Astrocyte (in vitro differentiated cells and primary cell): ENCODE measurements at regions not wholly inside any gene's neighbourhood (a gene's known extent, or its start where the extent isn't known, plus 50 kb on each side); places are given as distances from the start of the nearest gene placed in this dataset.

Source experiments
- DNase-seq: peaks from one replicate; pipeline ENCODE4 v3.0.0-alpha.2; 2010; ENCODE audit warnings: low read depth
- FAIRE-seq: peaks from 2 replicates; lab custom pipeline; 2011; peaks lifted over from hg19 to GRCh38; lab: Jason Lieb, UNC
- H2AFZ ChIP-seq: 2 replicates; pipeline ENCODE4 v1.6.0; 2012; ENCODE audit warnings: low read depth, low read length, inconsistent platforms
- H3K27ac ChIP-seq: 2 replicates; pipeline ENCODE4 v1.5.1; 2011; ENCODE audit warnings: low read depth, low read length, inconsistent platforms
- H3K27me3 ChIP-seq: 2 replicates; pipeline ENCODE4 v1.6.0; 2011; ENCODE audit warnings: low read length, inconsistent platforms; ENCODE audit not compliant: insufficient read depth
- H3K36me3 ChIP-seq: 2 replicates; pipeline ENCODE4 v1.5.1; 2011; ENCODE audit warnings: low read length, inconsistent platforms; ENCODE audit not compliant: insufficient read depth
- H3K4me1 ChIP-seq: 2 replicates; pipeline ENCODE4 v1.5.1; 2011; ENCODE audit warnings: low read length, inconsistent platforms; ENCODE audit not compliant: insufficient read depth
- H3K4me2 ChIP-seq: 2 replicates; pipeline ENCODE4 v1.6.0; 2012; ENCODE audit warnings: low read length, inconsistent platforms
- H3K4me3 ChIP-seq: 2 replicates; pipeline ENCODE4 v1.5.1; 2011; ENCODE audit warnings: low read depth, mild to moderate bottlenecking, low read length, inconsistent platforms; ENCODE audit not compliant: insufficient read depth
- H3K79me2 ChIP-seq: 2 replicates; pipeline ENCODE4 v1.6.0; 2012; ENCODE audit warnings: mild to moderate bottlenecking, low read length, inconsistent platforms; ENCODE audit not compliant: insufficient read depth
- H3K9ac ChIP-seq: 2 replicates; pipeline ENCODE4 v1.6.0; 2012; ENCODE audit warnings: mild to moderate bottlenecking, low read length, inconsistent platforms
- H3K9me3 ChIP-seq: 2 replicates; pipeline ENCODE4 v1.5.1; 2012; ENCODE audit warnings: low read depth, mild to moderate bottlenecking, low read length, inconsistent platforms; ENCODE audit not compliant: insufficient read depth
- H4K20me1 ChIP-seq: 2 replicates; pipeline ENCODE4 v1.6.0; 2012; ENCODE audit warnings: low read length, inconsistent platforms; ENCODE audit not compliant: insufficient read depth
- H3K27ac Mint-ChIP-seq: one replicate; pipeline ENCODE4 v1.8.0; 2021; ENCODE audit warnings: mild to moderate bottlenecking, mixed read lengths; ENCODE audit not compliant: unreplicated experiment
- H3K27me3 Mint-ChIP-seq: one replicate; pipeline ENCODE4 v1.8.0; 2021; ENCODE audit warnings: low read depth, mixed read lengths; ENCODE audit not compliant: unreplicated experiment
- H3K36me3 Mint-ChIP-seq: one replicate; pipeline ENCODE4 v1.8.0; 2021; ENCODE audit warnings: low read depth, mixed read lengths; ENCODE audit not compliant: unreplicated experiment
- H3K4me1 Mint-ChIP-seq: one replicate; pipeline ENCODE4 v1.8.0; 2021; ENCODE audit warnings: low read depth, mixed read lengths; ENCODE audit not compliant: unreplicated experiment
- H3K4me3 Mint-ChIP-seq: one replicate; pipeline ENCODE4 v1.8.0; 2021; ENCODE audit warnings: mild to moderate bottlenecking, moderate library complexity, mixed read lengths; ENCODE audit not compliant: unreplicated experiment
- H3K9me3 Mint-ChIP-seq: one replicate; pipeline ENCODE4 v1.8.0; 2021; ENCODE audit warnings: mild to moderate bottlenecking, mixed read lengths; ENCODE audit not compliant: unreplicated experiment
- CTCF ChIP-seq: IDR thresholded peaks from 2 replicates; pipeline ENCODE4 v1.5.1; 2011; ENCODE audit warnings: low read depth, mild to moderate bottlenecking, inconsistent platforms, low read length, moderate library complexity; ENCODE audit not compliant: insufficient read depth
- EZH2 ChIP-seq: IDR thresholded peaks from 2 replicates; pipeline ENCODE4 v1.6.1; 2012; ENCODE audit warnings: mild to moderate bottlenecking, low read length, inconsistent platforms; ENCODE audit not compliant: insufficient read depth

GRCh38 chr13:75202981-75203380 lies 279.0 kb downstream of the TBC1D4 start:
- Mint-ChIP-seq H3K27ac (no peak overlapping the region), H3K27me3 (no peaks in the 10 kb centered on the region), H3K9me3 (peaks cover 3% of the 10 kb centered on the region), H3K36me3 (no peaks in the 10 kb centered on the region), H3K4me1 (peaks cover 7% of the 10 kb centered on the region), H3K4me3 (no peak overlapping the region)
- no peaks in the 10 kb centered on the region for H3K4me1 ChIP-seq
- no peak overlapping the region for H3K9ac ChIP-seq
- no peaks in the 10 kb centered on the region for H4K20me1 ChIP-seq
- H3K27me3 ChIP-seq: no peaks in the 10 kb centered on the region
- FAIRE-seq (no peak), DNase-seq (no peak)
- no peak overlapping the region for H3K4me2 ChIP-seq
- H3K79me2 ChIP-seq: no peaks in the 10 kb centered on the region
- H3K4me3 ChIP-seq: no peak overlapping the region
- no peak overlapping the region for H3K27ac ChIP-seq
- no peak for TF ChIP-seq EZH2
- TF ChIP-seq CTCF: no peak
- no peak overlapping the region for H2AFZ ChIP-seq
- no peaks in the 10 kb centered on the region for H3K9me3 ChIP-seq
- H3K36me3 ChIP-seq: no peaks in the 10 kb centered on the region

GRCh38 chr13:75197803-75198202 lies 284.2 kb downstream of the TBC1D4 start:
- peaks cover 21% of the 10 kb centered on the region for H3K4me1 Mint-ChIP-seq
- H3K4me2 ChIP-seq: no peak overlapping the region
- no peak for TF ChIP-seq CTCF
- no peaks in the 10 kb centered on the region for H3K27me3 Mint-ChIP-seq
- H3K79me2 ChIP-seq: no peaks in the 10 kb centered on the region
- no peak overlapping the region for H2AFZ ChIP-seq
- no peak overlapping the region for H3K27ac ChIP-seq
- H3K9ac ChIP-seq: no peak overlapping the region
- DNase-seq (no peak), FAIRE-seq (no peak)
- no peaks in the 10 kb centered on the region for H3K36me3 Mint-ChIP-seq
- H3K27ac Mint-ChIP-seq: no peak overlapping the region
- H3K4me3 ChIP-seq: no peak overlapping the region
- no peak overlapping the region for H3K4me3 Mint-ChIP-seq
- H3K36me3 ChIP-seq: no peaks in the 10 kb centered on the region
- H3K4me1 ChIP-seq: no peaks in the 10 kb centered on the region
- H3K27me3 ChIP-seq: no peaks in the 10 kb centered on the region
- H3K9me3 ChIP-seq: no peaks in the 10 kb centered on the region
- H3K9me3 Mint-ChIP-seq: no peaks in the 10 kb centered on the region
- H4K20me1 ChIP-seq: no peaks in the 10 kb centered on the region

- H3K27ac ChIP-seq: no peak overlapping the region
- no peaks in the 10 kb centered on the region for H3K36me3 ChIP-seq
- no peaks in the 10 kb centered on the region for H3K9me3 ChIP-seq
- peak; percentile 29 for DNase-seq
- H4K20me1 ChIP-seq: no peaks in the 10 kb centered on the region
- TF ChIP-seq EZH2: no peak
- no peak for TF ChIP-seq CTCF
- FAIRE-seq: peak; percentile 43
- H3K9ac ChIP-seq: no peak overlapping the region
- Mint-ChIP-seq H3K4me1 (peaks cover 21% of the 10 kb centered on the region), H3K27me3 (no peaks in the 10 kb centered on the region), H3K9me3 (no peaks in the 10 kb centered on the region), H3K36me3 (no peaks in the 10 kb centered on the region), H3K27ac (no peak overlapping the region), H3K4me3 (no peak overlapping the region)
- no peaks in the 10 kb centered on the region for H3K79me2 ChIP-seq
- H3K27me3 ChIP-seq: no peaks in the 10 kb centered on the region
- H3K4me3 ChIP-seq: no peak overlapping the region
- H2AFZ ChIP-seq: no peak overlapping the region
- H3K4me2 ChIP-seq: peak overlapping the region; percentile 16
- no peaks in the 10 kb centered on the region for H3K4me1 ChIP-seq
Measured at GRCh38 chr13:75196147-75196837, 285.7 kb downstream of the TBC1D4 start.
